Endothelial cell of umbilical vein (primary cell): ENCODE measurements at regions not wholly inside any gene's neighbourhood (a gene's known extent, or its start where the extent isn't known, plus 50 kb on each side); places are given as distances from the start of the nearest gene placed in this dataset.

ENCODE experiments used
- BruUV-seq: library from RNA; stranded (reverse); fragments of 400-500 nt; replicated peaks from 2 replicates; lab custom pipeline; 2021; lab: Mats Ljungman, UMichigan
- CTCF ChIA-PET: fragments of 300-600, 350-600 bp; sonication (Branson Sonifier 250); formaldehyde crosslinking; loops from one replicate; lab custom pipeline; 2021; ENCODE audit warnings: antibody characterized with exemption, inconsistent platforms; lab: Charles Lee
- POLR2A ChIA-PET: fragments of 300-600, 350-600 bp; sonication (Branson Sonifier 250); formaldehyde crosslinking; loops from one replicate; lab custom pipeline; 2021; ENCODE audit warnings: antibody characterized with exemption, inconsistent platforms; lab: Charles Lee
- DNase-seq: peaks from one replicate; pipeline ENCODE4 v3.0.0-alpha.2; 2011; ENCODE audit warnings: low read depth, low spot score
- FAIRE-seq: peaks from 2 replicates; lab custom pipeline; 2011; peaks lifted over from hg19 to GRCh38; lab: Jason Lieb, UNC
- H2AFZ ChIP-seq: 2 replicates; pipeline ENCODE4 v1.6.0; 2012; ENCODE audit warnings: low read depth, low read length, control low read depth, inconsistent platforms
- H3K27ac ChIP-seq: 2 replicates; pipeline ENCODE4 v1.5.1; 2011; ENCODE audit warnings: low read depth, mild to moderate bottlenecking, control low read depth, low read length, moderate library complexity; ENCODE audit not compliant: insufficient read depth
- H3K27me3 ChIP-seq, 2 experiments: 2 replicates each; pipeline versions ENCODE4 v1.6.0 to v1.6.1; 2011; ENCODE audit warnings: low read length in 2 of 2, mixed read lengths in 1 of 2; ENCODE audit not compliant: control insufficient read depth in 2 of 2, insufficient read depth in 2 of 2
- H3K36me3 ChIP-seq, 2 experiments: 2 replicates in 1 of 2; 3 replicates in 1 of 2; pipeline ENCODE4 v1.5.1; 2011; ENCODE audit warnings: low read length in 2 of 2, mild to moderate bottlenecking in 1 of 2, moderate library complexity in 1 of 2; ENCODE audit not compliant: control insufficient read depth in 2 of 2, insufficient read depth in 2 of 2; ENCODE audit errors: extremely low read depth in 1 of 2
- H3K4me1 ChIP-seq: 3 replicates; pipeline ENCODE4 v1.5.1; 2011; ENCODE audit warnings: mild to moderate bottlenecking, low read length; ENCODE audit not compliant: control insufficient read depth, insufficient read depth; ENCODE audit errors: extremely low read depth
- H3K4me2 ChIP-seq: 2 replicates; pipeline ENCODE4 v1.6.1; 2011; ENCODE audit warnings: low read length, control low read depth, mixed read lengths; ENCODE audit not compliant: insufficient read depth
- H3K4me3 ChIP-seq, 3 experiments: fragments of 200-600 bp in 1 of 3; sonication (generic), shearing (Covaris generic) in 1 of 3; replicated peaks in 1 of 3; 2 replicates each; pipeline ENCODE4 v1.5.1; 2011 to 2016; ENCODE audit warnings: control low read depth in 3 of 3, low read length in 3 of 3, mild to moderate bottlenecking in 2 of 3, inconsistent platforms in 1 of 3, low read depth in 1 of 3, moderate library complexity in 1 of 3; ENCODE audit not compliant: insufficient read depth in 1 of 3
- H3K79me2 ChIP-seq: 2 replicates; pipeline ENCODE4 v1.6.0; 2012; ENCODE audit warnings: low read length, inconsistent platforms; ENCODE audit not compliant: control insufficient read depth, insufficient read depth
- H3K9ac ChIP-seq: replicated peaks from 2 replicates; pipeline ENCODE3; 2011; ENCODE audit warnings: low read length, control low read depth; ENCODE audit not compliant: insufficient read depth; ENCODE audit errors: extremely low read depth
- H3K9me1 ChIP-seq: replicated peaks from 3 replicates; pipeline ENCODE4 v1.6.0; 2011; ENCODE audit warnings: mild to moderate bottlenecking, low read length; ENCODE audit not compliant: control insufficient read depth, insufficient read depth; ENCODE audit errors: extremely low read depth
- H3K9me3 ChIP-seq: replicated peaks from 2 replicates; pipeline ENCODE4 v1.5.1; 2012; ENCODE audit warnings: low read length, inconsistent platforms; ENCODE audit not compliant: control insufficient read depth, insufficient read depth
- H4K20me1 ChIP-seq: replicated peaks from 2 replicates; pipeline ENCODE3; 2011; ENCODE audit warnings: mild to moderate bottlenecking, low read length; ENCODE audit not compliant: control insufficient read depth, insufficient read depth; ENCODE audit errors: extremely low read depth
- CTCF ChIP-seq, 2 donors: IDR thresholded peaks; 1 replicate in 1 of 2; 2 replicates in 1 of 2; pipeline ENCODE4 v1.5.1; 2011; ENCODE audit warnings: low read length in 2 of 2, mild to moderate bottlenecking in 2 of 2, moderate library complexity in 2 of 2, control low read depth in 1 of 2, inconsistent platforms in 1 of 2, low read depth in 1 of 2; ENCODE audit not compliant: insufficient read depth in 1 of 2; ENCODE audit errors: extremely low read depth in 1 of 2
- EZH2 ChIP-seq: IDR thresholded peaks from 2 replicates; pipeline ENCODE4 v1.6.1; 2012; ENCODE audit warnings: borderline replicate concordance, low read depth, mild to moderate bottlenecking, moderate library complexity, low read length, inconsistent platforms; ENCODE audit not compliant: severe bottlenecking
- FOS ChIP-seq: IDR thresholded peaks from 2 replicates; pipeline ENCODE4 v1.6.1; 2011; ENCODE audit warnings: mild to moderate bottlenecking, low read length, moderate library complexity, borderline replicate concordance; ENCODE audit not compliant: insufficient read depth
- GATA2 ChIP-seq: IDR thresholded peaks from 2 replicates; pipeline ENCODE4 v1.7.0; 2011; ENCODE audit warnings: low read depth, mild to moderate bottlenecking, moderate library complexity, mixed read lengths, low read length; ENCODE audit not compliant: insufficient read length, insufficient read depth
- JUN ChIP-seq: IDR thresholded peaks from 2 replicates; pipeline ENCODE4 v1.6.1; 2011; ENCODE audit warnings: borderline replicate concordance, low read depth; ENCODE audit not compliant: insufficient read length, insufficient read depth
- MAX ChIP-seq: IDR thresholded peaks from 2 replicates; pipeline ENCODE4 v1.6.1; 2011; ENCODE audit not compliant: insufficient read depth, insufficient read length
- MYC ChIP-seq: IDR thresholded peaks from one replicate; pipeline ENCODE4 v1.6.1; 2011; ENCODE audit warnings: mild to moderate bottlenecking, low read depth, low read length
- POLR2A ChIP-seq: IDR thresholded peaks from 2 replicates; pipeline ENCODE4 v1.6.1; 2012; ENCODE audit warnings: low read depth, mild to moderate bottlenecking, control low read depth, low read length
- POLR2AphosphoS5 ChIP-seq: IDR thresholded peaks from 2 replicates; pipeline ENCODE4 v1.6.1; 2012; ENCODE audit warnings: low read depth, mild to moderate bottlenecking, control low read depth, low read length, moderate library complexity; ENCODE audit not compliant: insufficient read depth
- dilution Hi-C: fragments of 300-500 bp; cut with MboI; formaldehyde crosslinking; loops from one replicate; pipeline ENCODE4 v1.15.0; 2019; ENCODE audit warnings: low sequenced_read_pairs; ENCODE audit not compliant: extremely low pct_ligation_motif_present
- intact Hi-C: fragments of 100-400 bp; cut with micrococcal nuclease; formaldehyde crosslinking; loops from one replicate; pipeline ENCODE4 v1.10.0; 2022

DNA sequence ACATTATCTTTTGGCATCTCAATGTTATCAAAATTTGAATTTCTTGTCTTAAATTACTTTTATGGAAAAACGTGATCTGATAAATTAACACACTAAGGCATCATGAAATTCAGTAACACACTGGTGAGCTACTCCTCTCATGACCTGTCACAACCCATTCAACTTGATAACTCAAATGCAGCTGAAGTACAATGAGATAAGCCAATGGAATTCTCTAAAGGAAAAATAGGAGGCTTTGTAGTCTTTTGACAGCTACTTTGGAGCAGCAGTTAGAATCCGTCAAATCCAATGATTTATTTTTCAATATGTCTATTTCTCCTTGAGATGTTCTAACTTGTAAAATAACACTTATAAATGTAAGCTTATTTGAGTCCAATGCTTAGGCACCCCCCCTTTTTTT, 1029.4 kb downstream of the TRHDE start:
- no peaks in the 10 kb centered on the region for H3K79me2 ChIP-seq
- H3K27ac ChIP-seq, result no peak overlapping the region
- no peaks in the 10 kb centered on the region for H3K4me1 ChIP-seq
- no peaks in the 10 kb centered on the region for H3K27me3 ChIP-seq
- H3K4me2 ChIP-seq, result no peak overlapping the region
- DNase-seq (no peak), FAIRE-seq (no peak)
- H3K9me1 ChIP-seq, result no peaks in the 10 kb centered on the region
- TF ChIP-seq POLR2A (no peak), POLR2AphosphoS5 (no peak), CTCF (IDR thresholded peaks at IDR 0.05; ENCODE audit: extremely low read depth in 1 of 2, insufficient read depth in 1 of 2, low read depth in 1 of 2, low read length in 2 of 2) (no peak), MAX (no peak), GATA2 (no peak), MYC (no peak)
- H3K36me3 ChIP-seq, result no peaks in the 10 kb centered on the region
- no peak overlapping the region for H2AFZ ChIP-seq
- H4K20me1 ChIP-seq, result no peaks in the 10 kb centered on the region
- dilution Hi-C loops (no loop called here), intact Hi-C loops (no loop called here)
- ChIA-PET POLR2A (no interaction called here), CTCF (no interaction called here)
- H3K4me3 ChIP-seq, result no peak overlapping the region
- no peak overlapping the region for H3K9ac ChIP-seq
- BruUV-seq, result no TSS peak
- no peaks in the 10 kb centered on the region for H3K9me3 ChIP-seq

DNA sequence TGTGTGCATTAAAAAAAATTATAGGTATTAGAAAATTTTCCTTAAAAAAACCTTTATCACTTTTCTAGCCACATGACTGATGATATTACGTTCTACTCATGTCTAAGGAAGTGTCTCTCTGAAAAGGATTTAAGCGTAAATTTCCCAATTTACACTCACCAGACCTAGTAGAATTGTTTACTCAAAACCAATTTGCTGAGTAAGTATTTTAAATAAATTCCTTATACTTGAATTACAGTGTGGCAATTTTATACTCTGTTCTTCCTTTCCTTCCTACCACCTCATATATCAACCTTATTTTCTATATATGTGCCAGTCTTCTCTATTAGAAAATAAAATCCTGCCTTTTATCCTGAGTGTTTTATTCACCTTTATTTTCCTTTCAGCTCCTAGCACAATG, 1035.1 kb downstream of the TRHDE start:
- no peak overlapping the region for H2AFZ ChIP-seq
- ChIA-PET CTCF (no interaction called here), POLR2A (no interaction called here)
- DNase-seq, result no peak
- H3K27me3 ChIP-seq, result no peaks in the 10 kb centered on the region
- intact Hi-C loops (no loop called here), dilution Hi-C loops (no loop called here)
- H3K36me3 ChIP-seq, result no peaks in the 10 kb centered on the region
- no peak overlapping the region for H3K4me3 ChIP-seq
- FAIRE-seq, result no peak
- H3K9ac ChIP-seq, result no peak overlapping the region
- H3K9me1 ChIP-seq, result no peaks in the 10 kb centered on the region
- H3K9me3 ChIP-seq, result no peaks in the 10 kb centered on the region
- H3K4me2 ChIP-seq, result no peak overlapping the region
- no peaks in the 10 kb centered on the region for H3K4me1 ChIP-seq
- BruUV-seq, result no TSS peak
- no peaks in the 10 kb centered on the region for H4K20me1 ChIP-seq
- TF ChIP-seq FOS, result no peak
- no peak for TF ChIP-seq CTCF (IDR thresholded peaks at IDR 0.05; ENCODE audit: extremely low read depth in 1 of 2, insufficient read depth in 1 of 2, low read depth in 1 of 2, low read length in 2 of 2)
- TF ChIP-seq MYC, result no peak
- TF ChIP-seq EZH2, result no peak
- no peak for TF ChIP-seq POLR2AphosphoS5
- no peak for TF ChIP-seq GATA2
- no peak for TF ChIP-seq POLR2A
- no peak for TF ChIP-seq JUN
- TF ChIP-seq MAX, result no peak
- H3K27ac ChIP-seq, result no peak overlapping the region
- H3K79me2 ChIP-seq, result no peaks in the 10 kb centered on the region
